ENCODE measurements at regions not wholly inside any gene's neighbourhood (a gene's known extent, or its start where the extent isn't known, plus 50 kb on each side); places are given as distances from the start of the nearest gene placed in this dataset.

DNA sequence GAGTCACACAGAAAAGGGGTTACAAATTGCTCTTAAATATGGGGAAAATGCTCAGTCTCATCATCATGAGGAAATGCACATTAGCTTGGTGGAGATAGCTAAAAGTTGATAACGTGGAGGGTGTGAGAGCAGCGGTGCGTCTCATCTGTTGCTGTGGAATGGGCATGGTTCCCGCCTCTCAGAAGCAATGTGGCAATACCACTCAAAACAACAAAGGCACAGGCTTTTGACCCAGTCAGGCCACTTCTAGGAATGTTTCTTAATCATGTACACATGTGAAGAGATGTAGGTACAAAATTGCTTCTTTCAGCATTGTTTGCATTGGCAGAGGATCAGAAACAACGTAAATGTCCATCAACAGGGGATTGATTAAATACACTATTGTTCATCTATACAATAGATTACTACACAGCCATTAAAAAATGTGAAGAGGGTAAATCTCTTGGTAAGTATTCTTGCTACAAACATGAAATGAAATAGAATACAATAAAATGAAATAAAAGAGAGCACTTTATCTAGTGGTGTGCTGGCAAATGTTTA, 212.6 kb upstream of the MSX2 start:
- Histone ChIP-seq H3K27ac (ENCODE audit: low read depth, low read length) (no peak overlapping the region), H3K4me2 (ENCODE audit: low read length) (no peak overlapping the region), H3K9ac (ENCODE audit: low read length) (no peak overlapping the region), H3K27me3 (ENCODE audit: insufficient read depth, low read length) (peaks cover 75% of the 10 kb centered on the region; the same call in 1 of the 2 replicates), H3K4me3 (replicated peaks in 1 of 2; ENCODE audit: low read depth in 1 of 2, low read length in 2 of 2) (no peak overlapping the region), H4K20me1 (ENCODE audit: insufficient read depth) (no peaks in the 10 kb centered on the region), H3K36me3 (ENCODE audit: control insufficient read depth in 1 of 2, insufficient read depth in 2 of 2, low read length in 2 of 2) (no peaks in the 10 kb centered on the region), H3K9me2 (ENCODE audit: insufficient read depth) (no peaks in the 10 kb centered on the region), H3K9me3 (ENCODE audit: control insufficient read depth in 1 of 2, insufficient read depth in 1 of 2, low read depth in 1 of 2, low read length in 2 of 2) (no peaks in the 10 kb centered on the region), H3K4me1 (ENCODE audit: control insufficient read depth in 1 of 2, insufficient read depth in 2 of 2, low read length in 2 of 2) (peaks cover 0 to 11% of the 10 kb centered on the region in 2 experiments; a peak in 1 of 4 replicates), H2AFZ (ENCODE audit: low read depth, low read length, poor library complexity, severe bottlenecking) (no peak overlapping the region), H3K79me2 (ENCODE audit: insufficient read depth, low read length) (no peaks in the 10 kb centered on the region)
- ChIA-PET POLR2A (no interaction called here), CTCF (no interaction called here), RAD21 (ENCODE audit: low non-redundant PET in 1 of 2, low total read pairs in 2 of 2, uncharacterized antibody in 2 of 2, unreplicated experiment in 2 of 2) (no interaction called here)
- DNase-seq (ENCODE audit: low read depth, low spot score) (no peak), ATAC-seq (no peak)
- TF ChIP-seq EZH2phosphoT487 (IDR thresholded peaks at IDR 0.05; ENCODE audit: borderline replicate concordance) (no peak), YY1 (IDR thresholded peaks at IDR 0.05; ENCODE audit: extremely low read depth, insufficient replicate concordance, low read depth, low read length) (no peak), ELF1 (IDR thresholded peaks at IDR 0.05; ENCODE audit: borderline replicate concordance, low read depth) (no peak)
- TF ChIP-seq, protein P1, sequence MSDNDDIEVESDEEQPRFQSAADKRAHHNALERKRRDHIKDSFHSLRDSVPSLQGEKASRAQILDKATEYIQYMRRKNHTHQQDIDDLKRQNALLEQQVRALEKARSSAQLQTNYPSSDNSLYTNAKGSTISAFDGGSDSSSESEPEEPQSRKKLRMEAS (IDR thresholded peaks at IDR 0.05), result no peak
- BruUV-seq (replicated peaks), result no TSS peak
- intact Hi-C loops (cut with micrococcal nuclease), result no loop called here

DNA sequence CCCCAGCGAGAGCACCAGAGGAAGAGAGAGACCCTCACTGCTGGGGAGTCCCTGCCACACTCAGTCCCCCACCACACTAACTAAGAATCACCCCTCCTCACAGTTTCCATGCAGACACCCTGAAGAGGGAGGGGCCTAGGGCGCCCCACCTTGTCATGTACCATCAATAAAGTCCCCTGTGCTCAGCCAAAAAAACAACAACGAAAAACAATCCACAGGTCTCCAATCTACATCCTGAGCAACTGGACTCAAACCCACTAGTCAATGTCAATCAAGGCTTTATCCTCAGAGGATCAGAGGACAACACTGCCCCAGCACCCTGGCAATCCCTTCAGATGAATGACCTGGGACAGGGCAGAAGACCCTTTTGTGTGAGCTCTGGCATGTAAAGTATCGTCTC, 210.1 kb upstream of the MSX2 start:
- ATAC-seq (no peak), DNase-seq (ENCODE audit: low read depth, low spot score) (no peak)
- Histone ChIP-seq H2AFZ (ENCODE audit: low read depth, low read length, poor library complexity, severe bottlenecking) (no peak overlapping the region), H3K9ac (ENCODE audit: low read length) (no peak overlapping the region), H3K79me2 (ENCODE audit: insufficient read depth, low read length) (no peaks in the 10 kb centered on the region), H3K27ac (ENCODE audit: low read depth, low read length) (no peak overlapping the region), H4K20me1 (ENCODE audit: insufficient read depth) (no peaks in the 10 kb centered on the region), H3K9me2 (ENCODE audit: insufficient read depth) (no peaks in the 10 kb centered on the region), H3K36me3 (ENCODE audit: control insufficient read depth in 1 of 2, insufficient read depth in 2 of 2, low read length in 2 of 2) (no peaks in the 10 kb centered on the region), H3K4me2 (ENCODE audit: low read length) (no peak overlapping the region), H3K9me3 (ENCODE audit: control insufficient read depth in 1 of 2, insufficient read depth in 1 of 2, low read depth in 1 of 2, low read length in 2 of 2) (no peaks in the 10 kb centered on the region), H3K4me1 (ENCODE audit: control insufficient read depth in 1 of 2, insufficient read depth in 2 of 2, low read length in 2 of 2) (peaks cover 2 to 13% of the 10 kb centered on the region in 2 experiments; a peak in 3 of 4 replicates), H3K27me3 (ENCODE audit: insufficient read depth, low read length) (peaks cover 64% of the 10 kb centered on the region; the same call in 1 of the 2 replicates), H3K4me3 (replicated peaks in 1 of 2; ENCODE audit: low read depth in 1 of 2, low read length in 2 of 2) (no peak overlapping the region)
- no TSS peak for BruUV-seq (replicated peaks)
- POLR2A ChIA-PET, result no interaction called here
- RAD21 ChIA-PET (ENCODE audit: low non-redundant PET in 1 of 2, low total read pairs in 2 of 2, uncharacterized antibody in 2 of 2, unreplicated experiment in 2 of 2), result no interaction called here
- intact Hi-C loops (cut with micrococcal nuclease), result no loop called here
- CTCF ChIA-PET, result no interaction called here
- TF ChIP-seq, protein P2, sequence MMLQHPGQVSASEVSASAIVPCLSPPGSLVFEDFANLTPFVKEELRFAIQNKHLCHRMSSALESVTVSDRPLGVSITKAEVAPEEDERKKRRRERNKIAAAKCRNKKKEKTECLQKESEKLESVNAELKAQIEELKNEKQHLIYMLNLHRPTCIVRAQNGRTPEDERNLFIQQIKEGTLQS (IDR thresholded peaks at IDR 0.05), result no peak
- no peak for TF ChIP-seq SP1 (IDR thresholded peaks at IDR 0.05; ENCODE audit: low read depth)
- no peak for TF ChIP-seq EGR1 (IDR thresholded peaks at IDR 0.05; ENCODE audit: low read depth)
- TF ChIP-seq, protein P3, sequence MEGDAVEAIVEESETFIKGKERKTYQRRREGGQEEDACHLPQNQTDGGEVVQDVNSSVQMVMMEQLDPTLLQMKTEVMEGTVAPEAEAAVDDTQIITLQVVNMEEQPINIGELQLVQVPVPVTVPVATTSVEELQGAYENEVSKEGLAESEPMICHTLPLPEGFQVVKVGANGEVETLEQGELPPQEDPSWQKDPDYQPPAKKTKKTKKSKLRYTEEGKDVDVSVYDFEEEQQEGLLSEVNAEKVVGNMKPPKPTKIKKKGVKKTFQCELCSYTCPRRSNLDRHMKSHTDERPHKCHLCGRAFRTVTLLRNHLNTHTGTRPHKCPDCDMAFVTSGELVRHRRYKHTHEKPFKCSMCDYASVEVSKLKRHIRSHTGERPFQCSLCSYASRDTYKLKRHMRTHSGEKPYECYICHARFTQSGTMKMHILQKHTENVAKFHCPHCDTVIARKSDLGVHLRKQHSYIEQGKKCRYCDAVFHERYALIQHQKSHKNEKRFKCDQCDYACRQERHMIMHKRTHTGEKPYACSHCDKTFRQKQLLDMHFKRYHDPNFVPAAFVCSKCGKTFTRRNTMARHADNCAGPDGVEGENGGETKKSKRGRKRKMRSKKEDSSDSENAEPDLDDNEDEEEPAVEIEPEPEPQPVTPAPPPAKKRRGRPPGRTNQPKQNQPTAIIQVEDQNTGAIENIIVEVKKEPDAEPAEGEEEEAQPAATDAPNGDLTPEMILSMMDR (IDR thresholded peaks at IDR 0.05 in 2 of 3, conservative IDR thresholded peaks at IDR 0.05 in 1 of 3; ENCODE audit: borderline replicate concordance in 1 of 3, insufficient read depth in 1 of 3, low read depth in 2 of 3, low read length in 2 of 3), result no peak
- no peak for TF ChIP-seq JUND (IDR thresholded peaks at IDR 0.05)
- TF ChIP-seq YY1 (IDR thresholded peaks at IDR 0.05; ENCODE audit: extremely low read depth, insufficient replicate concordance, low read depth, low read length), result no peak
- no peak for TF ChIP-seq FOSL1 (IDR thresholded peaks at IDR 0.05; ENCODE audit: low read depth)
- no peak for TF ChIP-seq ELF1 (IDR thresholded peaks at IDR 0.05; ENCODE audit: borderline replicate concordance, low read depth)
- no peak for TF ChIP-seq RAD21 (IDR thresholded peaks at IDR 0.05; ENCODE audit: low read depth)
- TF ChIP-seq POLR2A (IDR thresholded peaks at IDR 0.05; ENCODE audit: borderline replicate concordance, extremely low read depth, insufficient read depth, insufficient read length), result no peak
- TF ChIP-seq EZH2 (IDR thresholded peaks at IDR 0.05), result no peak
- TF ChIP-seq, protein P4, sequence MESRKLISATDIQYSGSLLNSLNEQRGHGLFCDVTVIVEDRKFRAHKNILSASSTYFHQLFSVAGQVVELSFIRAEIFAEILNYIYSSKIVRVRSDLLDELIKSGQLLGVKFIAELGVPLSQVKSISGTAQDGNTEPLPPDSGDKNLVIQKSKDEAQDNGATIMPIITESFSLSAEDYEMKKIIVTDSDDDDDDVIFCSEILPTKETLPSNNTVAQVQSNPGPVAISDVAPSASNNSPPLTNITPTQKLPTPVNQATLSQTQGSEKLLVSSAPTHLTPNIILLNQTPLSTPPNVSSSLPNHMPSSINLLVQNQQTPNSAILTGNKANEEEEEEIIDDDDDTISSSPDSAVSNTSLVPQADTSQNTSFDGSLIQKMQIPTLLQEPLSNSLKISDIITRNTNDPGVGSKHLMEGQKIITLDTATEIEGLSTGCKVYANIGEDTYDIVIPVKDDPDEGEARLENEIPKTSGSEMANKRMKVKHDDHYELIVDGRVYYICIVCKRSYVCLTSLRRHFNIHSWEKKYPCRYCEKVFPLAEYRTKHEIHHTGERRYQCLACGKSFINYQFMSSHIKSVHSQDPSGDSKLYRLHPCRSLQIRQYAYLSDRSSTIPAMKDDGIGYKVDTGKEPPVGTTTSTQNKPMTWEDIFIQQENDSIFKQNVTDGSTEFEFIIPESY (IDR thresholded peaks at IDR 0.05; ENCODE audit: extremely low read depth, insufficient replicate concordance, low read length), result no peak
- no peak for TF ChIP-seq TCF7L2 (IDR thresholded peaks at IDR 0.05; ENCODE audit: borderline replicate concordance, extremely low read depth, insufficient read depth, insufficient read length)
- TF ChIP-seq ZFX (IDR thresholded peaks at IDR 0.05), result no peak
- no peak for TF ChIP-seq CBX3 (IDR thresholded peaks at IDR 0.05; ENCODE audit: low read depth)
- no peak for TF ChIP-seq SRF (IDR thresholded peaks at IDR 0.05; ENCODE audit: low read depth)

Data from HCT116 (cell line).